Putamen (tissue), 1 donor: ENCODE measurements at regions not wholly inside any gene's neighbourhood (a gene's known extent, or its start where the extent isn't known, plus 50 kb on each side); places are given as distances from the start of the nearest gene placed in this dataset.

Source experiments
- DNase-seq: peaks from one replicate; pipeline ENCODE4 v3.0.0-alpha.2; 2016; ENCODE audit warnings: low spot score

DNA sequence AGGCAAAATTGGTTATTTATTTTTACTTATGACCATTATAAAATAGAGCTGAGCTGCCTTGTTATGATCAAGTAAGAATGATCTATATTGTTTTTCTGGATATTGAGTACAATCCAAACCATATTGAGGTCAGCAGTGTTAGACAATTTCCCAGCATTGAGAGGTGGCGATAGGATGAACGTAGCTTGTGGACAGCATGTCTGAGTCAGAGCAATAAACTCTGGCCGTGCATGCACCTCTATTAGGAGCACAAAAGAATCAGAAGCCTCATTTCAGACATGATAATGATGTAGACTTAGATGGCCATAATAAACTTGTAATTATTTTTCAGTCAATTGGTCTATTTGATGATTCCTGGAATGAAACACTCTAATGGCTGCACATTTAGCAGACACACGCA, 491.6 kb downstream of the RIT2 start:
- no peak for DNase-seq

DNA sequence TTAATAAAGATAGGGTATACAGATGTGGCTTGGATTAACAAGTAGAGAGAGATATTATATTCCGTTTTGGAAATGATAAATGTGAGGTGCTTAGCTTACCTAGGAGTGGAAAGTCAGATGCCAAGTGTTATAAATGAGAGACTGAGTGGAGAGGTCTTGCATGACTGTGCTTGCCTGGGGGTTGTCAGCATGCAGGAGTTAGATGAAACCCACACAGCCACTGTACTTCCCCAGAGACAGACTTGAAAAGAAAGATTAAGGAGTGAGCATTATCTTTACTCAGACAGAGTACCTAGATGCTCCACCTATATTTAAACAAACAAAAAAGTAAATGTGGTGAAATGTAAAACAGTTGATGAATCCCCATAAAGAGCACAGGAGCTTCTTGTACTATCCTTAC, 482.7 kb downstream of the RIT2 start:
- DNase-seq, result no peak

DNA sequence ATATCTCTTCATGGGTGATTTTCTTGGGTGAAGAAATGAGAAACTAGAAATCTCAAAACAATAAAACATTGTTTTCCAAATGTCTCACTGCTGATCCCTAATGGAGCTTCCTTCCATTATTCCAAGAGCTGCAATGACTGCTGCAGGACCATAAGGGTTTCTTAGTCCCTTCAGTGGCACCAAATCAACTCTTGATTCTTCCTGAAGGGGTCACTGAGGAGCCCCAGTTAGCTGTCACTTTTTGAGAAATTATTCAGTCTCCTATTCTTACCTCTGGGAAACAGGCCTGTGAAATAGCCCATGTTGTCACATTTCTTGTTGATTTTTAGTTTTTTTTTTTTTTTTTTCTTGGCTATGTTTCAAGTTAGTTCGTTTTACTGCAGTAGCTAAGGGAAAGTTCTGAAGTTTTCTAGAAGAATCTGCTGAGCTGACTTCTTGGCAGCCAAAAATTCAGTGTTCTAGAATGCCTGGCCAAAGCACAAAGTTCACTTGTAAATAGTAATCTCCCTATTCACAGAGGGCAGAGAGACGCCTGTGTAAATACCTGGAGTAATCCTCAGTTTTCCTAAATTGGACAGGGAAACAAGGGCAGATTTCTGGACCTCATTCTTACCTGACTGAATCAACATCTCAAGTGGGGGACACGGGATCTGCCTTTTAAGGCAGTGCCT, 480.0 kb downstream of the RIT2 start:
- no peak for DNase-seq

DNA sequence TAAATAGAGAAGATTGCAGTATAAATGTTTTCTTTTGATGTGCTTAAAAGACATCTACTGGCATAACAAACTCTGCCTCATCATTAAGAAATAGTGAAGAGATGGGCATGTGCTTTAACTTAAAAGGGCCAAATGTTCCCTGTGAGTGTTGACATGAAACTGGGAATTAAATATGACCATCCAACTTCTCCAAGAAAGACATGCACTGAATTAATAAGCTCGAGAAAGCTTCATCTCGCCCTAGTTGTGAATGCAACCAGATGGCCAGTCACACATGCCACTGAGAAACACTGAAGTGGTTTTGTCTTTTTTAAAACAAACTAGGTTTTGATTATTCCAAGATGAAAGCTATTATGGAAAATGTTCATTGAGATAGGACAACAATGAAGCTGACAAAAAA, 479.2 kb downstream of the RIT2 start:
- no peak for DNase-seq

DNA sequence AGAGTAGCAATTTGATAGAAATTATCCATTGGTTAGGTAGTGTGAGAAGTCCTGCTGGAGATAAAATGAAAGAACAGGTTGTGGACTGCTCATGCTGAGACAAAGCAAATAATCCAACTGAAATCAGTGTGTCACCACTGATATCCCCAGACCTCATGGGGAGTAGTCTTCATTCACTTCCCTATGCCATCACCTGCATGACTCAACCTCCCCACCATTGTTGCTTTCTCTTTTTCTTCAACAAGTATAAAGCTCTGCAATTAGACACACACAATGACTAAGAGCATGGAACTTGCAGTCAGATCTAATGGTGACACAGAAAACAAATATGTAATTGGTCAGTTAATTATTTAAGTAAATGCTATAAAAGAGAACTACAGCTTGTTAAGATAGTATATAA, 475.3 kb downstream of the RIT2 start:
- no peak for DNase-seq

DNA sequence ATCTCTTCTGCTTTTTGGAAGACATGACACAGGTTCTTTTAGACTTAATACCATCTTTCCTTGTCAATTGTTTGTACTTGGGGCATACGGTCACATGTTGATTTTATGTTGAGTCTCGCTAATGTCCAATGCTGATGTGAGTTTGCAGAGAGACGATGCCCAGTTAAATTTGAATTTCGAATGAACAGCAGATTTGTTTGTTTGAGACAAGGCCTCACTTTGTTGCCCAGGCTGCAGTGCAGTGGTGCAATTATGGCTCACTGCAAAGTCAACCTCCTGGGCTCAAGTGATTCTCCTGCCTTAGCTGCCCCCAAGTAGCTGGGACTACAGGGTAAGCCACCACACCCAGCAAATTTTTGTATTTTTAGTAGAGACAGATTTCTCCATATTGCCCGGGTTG, 473.5 kb downstream of the RIT2 start:
- DNase-seq, result peak; percentile 75

DNA sequence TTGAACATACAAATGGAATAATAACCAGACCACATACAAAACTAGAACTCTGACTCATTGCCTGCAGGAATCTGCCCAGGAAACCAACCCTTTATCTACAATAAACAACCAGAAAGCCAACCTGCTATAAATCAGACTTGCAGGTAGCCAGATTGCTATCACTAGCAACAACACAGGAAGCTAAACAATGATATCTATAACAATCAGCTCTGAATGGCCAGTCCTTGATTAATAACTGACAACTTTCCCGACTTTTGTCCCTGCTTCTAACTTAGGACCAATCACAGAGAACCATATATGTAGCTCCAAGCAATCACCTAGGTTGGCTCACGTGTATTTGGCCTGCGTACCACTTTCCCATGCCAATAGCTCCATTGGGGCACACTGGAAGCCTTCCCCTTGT, 470.8 kb downstream of the RIT2 start:
- no peak for DNase-seq

DNA sequence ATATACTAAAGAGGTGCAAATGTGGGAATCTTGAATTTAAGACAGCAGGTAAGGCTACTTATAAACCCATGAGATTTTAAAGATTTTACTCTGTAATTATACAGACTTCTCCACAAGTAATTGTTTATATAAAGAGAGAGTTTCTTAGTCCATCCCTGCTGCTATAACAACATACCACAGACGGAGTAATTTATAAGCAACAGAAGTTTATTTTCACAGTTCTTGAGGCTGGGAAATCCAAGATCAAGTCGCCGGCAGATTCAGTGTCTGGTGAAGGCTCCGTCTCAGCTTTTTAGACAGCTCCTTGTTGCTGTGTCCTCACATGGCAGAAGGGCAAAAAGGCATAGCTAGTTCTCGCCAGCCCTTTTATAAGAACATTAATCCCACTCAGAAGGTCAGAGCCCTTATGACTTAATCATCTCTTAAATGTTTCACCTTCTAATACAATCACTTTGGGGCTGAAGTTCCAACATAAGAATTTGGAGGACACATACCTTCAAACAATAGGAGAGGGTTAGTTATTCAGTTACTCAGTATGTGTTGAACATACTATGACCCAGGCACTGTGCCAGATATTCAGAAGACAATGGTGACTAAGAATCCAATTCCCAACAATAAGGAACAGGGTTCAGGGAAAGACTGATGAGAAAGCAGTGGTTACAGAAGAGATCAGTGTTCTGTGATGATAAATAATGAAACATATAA, 466.0 kb downstream of the RIT2 start:
- no peak for DNase-seq

DNA sequence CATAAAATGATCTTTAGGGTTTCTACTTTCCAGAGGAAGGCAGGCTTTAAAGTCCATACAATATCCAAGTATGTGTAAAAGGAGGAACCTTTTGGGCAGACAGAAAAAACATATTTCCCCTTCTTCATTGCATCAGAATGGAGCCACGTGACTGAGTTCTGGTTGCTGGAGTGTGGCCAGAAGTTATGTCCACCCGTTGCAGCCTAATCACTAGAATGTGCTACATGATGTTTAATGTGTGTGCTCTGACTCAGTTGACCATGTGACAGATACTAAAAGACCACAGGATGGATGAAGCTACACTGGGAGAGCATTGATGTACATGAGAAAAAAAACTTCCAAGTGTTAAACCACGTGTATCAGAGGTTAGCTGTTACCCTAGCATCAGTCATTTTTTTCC, 460.9 kb downstream of the RIT2 start:
- no peak for DNase-seq

DNA sequence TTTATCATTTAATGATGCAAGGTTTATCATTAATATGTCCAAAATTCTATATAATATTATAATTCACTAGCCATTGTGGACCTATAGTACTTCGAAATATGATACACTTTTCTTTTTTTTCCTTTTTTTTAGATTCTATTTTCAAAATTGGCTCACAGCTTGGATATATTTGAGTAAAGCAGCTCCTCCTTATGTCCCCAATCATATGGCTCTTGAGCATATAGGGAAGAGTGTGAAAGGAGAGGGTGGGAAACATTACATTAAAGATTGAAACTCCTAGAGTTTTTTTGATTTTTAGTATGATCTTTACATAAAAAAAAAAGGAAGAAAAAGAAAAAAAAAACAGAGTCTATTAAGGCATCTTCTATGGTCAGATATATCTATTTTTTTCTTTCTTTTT, 457.9 kb downstream of the RIT2 start:
- DNase-seq, result no peak

DNA sequence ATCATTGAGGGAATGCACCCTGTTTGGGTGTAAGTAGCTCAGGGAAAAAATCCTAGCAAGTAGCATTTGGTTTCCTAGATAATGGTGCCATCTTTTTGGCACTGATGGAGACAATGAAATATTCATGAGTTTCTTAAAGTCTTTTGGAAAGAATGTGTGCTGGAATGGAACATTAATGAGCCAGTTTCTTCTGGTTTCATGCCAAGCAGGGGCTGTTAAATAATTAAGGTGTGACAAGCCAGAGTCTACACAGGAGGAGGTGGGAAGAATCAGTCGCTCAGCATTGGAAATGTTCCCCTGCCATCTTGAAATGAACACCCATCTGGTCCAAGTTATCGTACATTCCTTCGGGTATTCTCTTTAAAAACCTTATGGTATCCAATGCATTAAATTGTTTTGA, 457.3 kb downstream of the RIT2 start:
- no peak for DNase-seq

DNA sequence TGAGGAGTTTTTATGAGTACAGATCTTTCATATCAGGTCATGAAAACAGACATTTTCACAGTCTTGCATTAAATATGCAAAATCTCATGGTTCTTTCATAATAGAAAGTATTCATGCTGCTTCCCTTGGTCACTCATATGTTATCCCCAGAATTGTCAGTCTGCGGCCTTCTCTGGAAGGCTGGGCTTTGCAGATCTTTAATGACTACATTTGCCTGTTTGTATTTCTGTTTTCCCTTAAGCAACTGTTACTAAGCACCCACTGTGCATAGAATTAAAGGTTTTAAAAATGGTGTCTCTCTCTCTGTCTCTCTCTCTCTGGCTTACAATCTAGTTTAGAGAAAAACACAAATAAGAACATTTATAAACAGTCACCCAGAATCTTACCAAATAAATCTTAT, 456.3 kb downstream of the RIT2 start:
- DNase-seq, result no peak

DNA sequence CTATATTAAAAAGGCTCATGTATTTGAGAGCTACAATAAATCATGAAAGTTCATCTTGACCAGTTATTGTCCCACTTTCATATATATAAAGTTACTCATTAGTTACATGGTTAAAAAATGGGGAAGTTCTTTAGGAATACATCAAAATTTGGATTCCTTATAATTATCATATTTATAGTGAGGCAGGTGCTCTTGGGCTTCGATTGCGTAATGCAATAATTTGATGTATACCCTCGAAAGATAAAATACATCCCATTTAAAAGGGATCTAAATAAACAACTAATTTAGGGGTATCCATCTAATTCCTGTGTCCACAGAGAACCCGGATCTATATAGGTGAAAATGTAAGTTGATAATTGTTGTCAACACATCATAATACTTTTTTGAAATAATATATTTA, 444.6 kb downstream of the RIT2 start:
- no peak for DNase-seq

DNA sequence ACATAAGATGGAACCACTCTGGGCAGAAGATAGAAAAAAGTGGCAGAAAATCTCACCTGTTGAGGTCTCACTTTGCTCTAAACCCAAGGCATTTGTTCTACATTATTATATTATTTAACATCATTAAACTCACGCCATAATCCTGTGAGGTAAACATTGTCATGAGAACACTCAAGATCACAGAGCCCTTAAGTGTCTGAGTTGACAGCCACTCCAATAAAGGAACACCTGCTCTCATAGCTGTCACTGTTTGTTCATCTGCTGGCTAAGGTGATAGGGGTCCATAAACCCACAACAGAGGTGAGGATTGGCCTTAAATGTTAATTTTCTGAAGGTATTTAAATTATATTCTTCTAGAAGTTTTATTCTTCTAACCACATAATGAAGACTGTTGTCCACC, 439.7 kb downstream of the RIT2 start:
- DNase-seq, result no peak

DNA sequence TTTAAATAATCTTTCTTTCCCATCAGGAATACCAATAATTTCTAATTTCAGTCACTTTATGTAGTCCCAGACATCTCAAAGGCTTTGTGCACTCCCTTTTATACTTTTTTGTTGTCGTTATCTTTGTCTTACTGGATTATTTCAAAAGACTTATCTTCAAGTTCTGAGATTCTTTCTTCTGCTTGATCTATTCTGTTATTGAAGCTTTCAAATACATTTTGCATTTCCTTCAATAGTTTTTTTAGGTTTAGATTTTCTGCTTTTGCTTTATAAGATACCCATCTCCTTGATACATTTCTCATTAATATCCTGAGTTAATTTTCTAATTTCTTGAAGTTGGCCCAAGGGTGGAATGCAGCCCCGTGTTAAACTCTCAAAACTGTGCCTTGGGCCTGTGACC, 432.4 kb downstream of the RIT2 start:
- no peak for DNase-seq

DNA sequence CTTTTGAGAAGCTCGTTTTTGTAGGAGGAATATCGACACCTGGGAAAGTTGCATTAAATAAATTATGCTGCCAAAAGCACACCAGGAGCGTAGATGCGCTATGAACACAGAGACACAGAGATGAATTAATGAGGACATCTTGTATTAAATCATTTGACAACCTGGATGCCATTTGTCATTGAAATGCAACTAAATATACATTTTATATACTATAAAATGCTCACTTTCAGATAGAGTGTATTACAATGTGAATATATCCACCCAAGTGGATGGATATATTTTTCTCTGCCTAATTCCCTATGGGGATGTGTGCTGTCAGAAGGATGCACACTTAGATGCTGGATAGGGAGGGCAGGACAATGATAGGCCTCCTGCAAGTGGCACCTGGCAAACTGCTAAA, 426.2 kb downstream of the RIT2 start:
- DNase-seq, result no peak
